Fibroblast of lung (primary cell): ENCODE measurements at regions not wholly inside any gene's neighbourhood (a gene's known extent, or its start where the extent isn't known, plus 50 kb on each side); places are given as distances from the start of the nearest gene placed in this dataset.

ENCODE experiments used
- DNase-seq, 2 donors: peaks; one replicate each; pipeline versions ENCODE4 v3.0.0 to v3.0.0-alpha.2; 2010; ENCODE audit warnings: low read depth in 2 of 2
- H2AFZ ChIP-seq: 2 replicates; pipeline ENCODE4 v1.5.1; 2012; ENCODE audit warnings: low read length, control low read depth, inconsistent platforms
- H3K27ac ChIP-seq: 2 replicates; pipeline ENCODE4 v1.5.1; 2011; ENCODE audit warnings: low read length, control low read depth; ENCODE audit not compliant: insufficient read depth
- H3K27me3 ChIP-seq: 2 replicates; pipeline ENCODE4 v1.5.1; 2011; ENCODE audit warnings: mild to moderate bottlenecking, low read length; ENCODE audit not compliant: control insufficient read depth, insufficient read depth
- H3K36me3 ChIP-seq: 2 replicates; pipeline ENCODE4 v1.5.1; 2011; ENCODE audit warnings: low read length; ENCODE audit not compliant: control insufficient read depth, insufficient read depth
- H3K4me1 ChIP-seq: 2 replicates; pipeline ENCODE4 v1.5.1; 2011; ENCODE audit warnings: low read length; ENCODE audit not compliant: control insufficient read depth, insufficient read depth; ENCODE audit errors: extremely low read depth
- H3K4me2 ChIP-seq: 2 replicates; pipeline ENCODE4 v1.5.1; 2011; ENCODE audit warnings: low read length, control low read depth; ENCODE audit not compliant: insufficient read depth; ENCODE audit errors: extremely low read depth
- H3K4me3 ChIP-seq, 4 experiments: fragments of 200-600 bp in 1 of 4; sonication (generic) in 1 of 4; replicated peaks in 1 of 4; 2 replicates each; pipeline ENCODE4 v1.5.1; 2011 to 2016; ENCODE audit warnings: low read length in 4 of 4, low read depth in 3 of 4, mild to moderate bottlenecking in 3 of 4, control low read depth in 2 of 4, inconsistent platforms in 1 of 4, mixed read lengths in 1 of 4; ENCODE audit not compliant: insufficient read depth in 1 of 4; ENCODE audit errors: control extremely low read depth in 1 of 4
- H3K79me2 ChIP-seq: 2 replicates; pipeline ENCODE4 v1.5.1; 2012; ENCODE audit warnings: mild to moderate bottlenecking, low read length, inconsistent platforms; ENCODE audit not compliant: control insufficient read depth, insufficient read depth
- H3K9ac ChIP-seq: 2 replicates; pipeline ENCODE4 v1.5.1; 2011; ENCODE audit warnings: mild to moderate bottlenecking, low read length, control low read depth; ENCODE audit not compliant: insufficient read depth
- H3K9me3 ChIP-seq: 2 replicates; pipeline ENCODE4 v1.5.1; 2012; ENCODE audit warnings: low read depth, low read length; ENCODE audit not compliant: control insufficient read depth, insufficient read depth
- H4K20me1 ChIP-seq: 2 replicates; pipeline ENCODE4 v1.5.1; 2011; ENCODE audit warnings: low read length; ENCODE audit not compliant: control insufficient read depth, insufficient read depth; ENCODE audit errors: extremely low read depth
- CTCF ChIP-seq, 2 donors: IDR thresholded peaks in 1 of 2; conservative IDR thresholded peaks in 1 of 2; 1 replicate in 1 of 2; 2 replicates in 1 of 2; pipeline ENCODE4 v1.5.1; 2011 to 2012; ENCODE audit warnings: low read length in 2 of 2, control low read depth in 1 of 2, inconsistent platforms in 1 of 2, low read depth in 1 of 2, mild to moderate bottlenecking in 1 of 2
- EZH2 ChIP-seq: IDR thresholded peaks from 2 replicates; pipeline ENCODE4 v1.5.1; 2012; ENCODE audit warnings: low read length, control low read depth, mild to moderate bottlenecking; ENCODE audit errors: missing control alignments

- no peak overlapping the region for H3K27ac ChIP-seq
- H3K4me2 ChIP-seq = no peak overlapping the region
- H3K9me3 ChIP-seq = no peaks in the 10 kb centered on the region
- no peak for TF ChIP-seq CTCF (conservative IDR thresholded peaks at IDR 0.05 in 1 of 2, IDR thresholded peaks at IDR 0.05 in 1 of 2; ENCODE audit: low read depth in 1 of 2, low read length in 2 of 2)
- TF ChIP-seq EZH2 = no peak
- peak overlapping the region in 1 of 4 experiments; percentile 0 for H3K4me3 ChIP-seq
- no peak overlapping the region for H3K9ac ChIP-seq
- no peaks in the 10 kb centered on the region for H3K36me3 ChIP-seq
- H4K20me1 ChIP-seq = no peaks in the 10 kb centered on the region
- peaks cover 14% of the 10 kb centered on the region for H3K4me1 ChIP-seq
- H3K79me2 ChIP-seq = no peaks in the 10 kb centered on the region
- peak in 1 of 2 donors; percentile 38 for DNase-seq
- peak overlapping the region; percentile 20 for H2AFZ ChIP-seq
- no peaks in the 10 kb centered on the region for H3K27me3 ChIP-seq
Observed at GRCh38 chr3:147939839-147940238, 530.7 kb downstream of the ZIC1 start.

- Histone ChIP-seq H3K27ac (no peak overlapping the region), H3K27me3 (no peaks in the 10 kb centered on the region), H3K4me1 (peaks cover 14% of the 10 kb centered on the region), H3K36me3 (no peaks in the 10 kb centered on the region), H3K9ac (no peak overlapping the region), H2AFZ (no peak overlapping the region), H4K20me1 (no peaks in the 10 kb centered on the region), H3K4me3 (no peak overlapping the region), H3K9me3 (no peaks in the 10 kb centered on the region), H3K79me2 (no peaks in the 10 kb centered on the region), H3K4me2 (no peak overlapping the region)
- peak; percentile 17 to 38 for DNase-seq
- TF ChIP-seq CTCF (conservative IDR thresholded peaks at IDR 0.05 in 1 of 2, IDR thresholded peaks at IDR 0.05 in 1 of 2; ENCODE audit: low read depth in 1 of 2, low read length in 2 of 2) = peak in 1 of 2 donors; percentile 17
- no peak for TF ChIP-seq EZH2
Observed at GRCh38 chr3:147940405-147941193, 531.4 kb downstream of the ZIC1 start.

GRCh38 chr3:147941969-147942368, 532.8 kb downstream of the ZIC1 start:
- no peak overlapping the region for H3K9ac ChIP-seq
- H3K4me2 ChIP-seq = no peak overlapping the region
- TF ChIP-seq EZH2 (no peak), CTCF (conservative IDR thresholded peaks at IDR 0.05 in 1 of 2, IDR thresholded peaks at IDR 0.05 in 1 of 2; ENCODE audit: low read depth in 1 of 2, low read length in 2 of 2) (no peak)
- no peaks in the 10 kb centered on the region for H3K27me3 ChIP-seq
- H2AFZ ChIP-seq = no peak overlapping the region
- no peak overlapping the region for H3K27ac ChIP-seq
- no peak for DNase-seq
- H3K79me2 ChIP-seq = no peaks in the 10 kb centered on the region
- H3K36me3 ChIP-seq = no peaks in the 10 kb centered on the region
- H3K4me1 ChIP-seq = peaks cover 14% of the 10 kb centered on the region
- no peak overlapping the region for H3K4me3 ChIP-seq
- no peaks in the 10 kb centered on the region for H4K20me1 ChIP-seq
- no peaks in the 10 kb centered on the region for H3K9me3 ChIP-seq
